AG09319 (cell line): ENCODE measurements at regions not wholly inside any gene's neighbourhood (a gene's known extent, or its start where the extent isn't known, plus 50 kb on each side); places are given as distances from the start of the nearest gene placed in this dataset.

Experiments
- DNase-seq: peaks from one replicate; pipeline ENCODE4 v3.0.0-alpha.2; 2010; ENCODE audit warnings: low read depth; ENCODE audit errors: extremely low read depth
- CTCF ChIP-seq: IDR thresholded peaks from 2 replicates; pipeline ENCODE4 v1.5.1; 2011; ENCODE audit warnings: low read depth, mild to moderate bottlenecking, inconsistent platforms, low read length, moderate library complexity

GRCh38 chr12:17169726-17170471, 563.9 kb upstream of the LMO3 start:
- TF ChIP-seq CTCF = no peak
- DNase-seq = no peak

- TF ChIP-seq CTCF = no peak
- DNase-seq = no peak
Observed at GRCh38 chr12:17159506-17160300, 553.7 kb upstream of the LMO3 start.

DNA sequence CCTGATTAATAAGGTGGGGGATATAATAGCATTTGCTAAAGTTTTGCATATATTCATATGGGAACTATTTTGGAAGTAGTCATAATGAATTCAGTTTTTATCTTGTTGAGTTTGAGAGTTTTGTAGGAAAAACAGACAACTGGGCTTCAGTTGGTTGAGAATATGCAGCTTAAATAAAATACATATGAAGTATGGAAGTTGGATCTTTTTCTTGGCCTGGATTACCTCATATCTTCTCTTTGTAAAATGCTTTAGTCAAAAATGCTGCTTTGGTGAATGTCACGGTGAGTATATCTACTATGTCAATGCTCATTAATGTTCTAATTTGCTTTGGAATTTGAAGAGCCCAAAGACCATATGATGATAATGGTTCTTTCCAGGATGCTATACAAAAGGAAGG, 552.2 kb upstream of the LMO3 start:
- TF ChIP-seq CTCF = no peak
- no peak for DNase-seq

DNA sequence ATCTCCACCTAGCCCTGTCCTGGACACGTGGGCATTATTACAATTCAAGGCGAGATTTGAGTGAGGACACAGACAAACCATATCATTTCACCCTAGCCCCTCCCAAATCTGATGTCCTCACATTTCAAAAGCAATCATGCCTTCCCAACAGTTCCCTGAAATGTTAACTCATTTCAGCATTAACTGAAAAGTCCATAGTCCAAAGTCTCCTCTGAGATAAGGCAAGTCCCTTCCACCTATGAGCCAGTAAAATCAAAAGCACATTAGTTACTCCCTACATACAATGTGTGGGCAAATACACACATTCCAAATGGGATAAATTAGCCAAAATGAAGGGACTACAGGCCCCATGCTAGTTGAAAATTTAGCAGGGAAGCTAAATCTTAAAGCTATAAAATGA, 546.0 kb upstream of the LMO3 start:
- TF ChIP-seq CTCF = no peak
- DNase-seq = no peak

- TF ChIP-seq CTCF = no peak
- no peak for DNase-seq
Observed at GRCh38 chr12:17148706-17149105, 542.7 kb upstream of the LMO3 start.

DNA sequence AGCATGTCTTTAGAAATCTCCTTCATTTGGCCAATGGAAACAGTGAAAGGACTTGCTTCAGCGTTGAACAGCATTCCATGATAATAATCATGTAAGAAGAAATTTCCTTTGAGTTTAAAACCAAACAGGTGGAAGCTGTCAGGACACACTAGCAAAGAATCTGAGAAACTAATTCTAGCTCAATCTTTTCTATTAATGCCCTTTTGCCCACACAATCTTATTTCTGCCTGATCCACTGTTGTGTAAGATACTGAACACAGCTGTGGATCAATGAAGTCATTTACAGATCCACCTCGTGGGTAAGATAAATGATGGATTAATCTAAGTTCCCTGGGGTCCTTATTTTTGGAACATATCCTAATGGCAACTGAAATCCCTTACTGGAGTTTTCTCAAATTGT, 536.9 kb upstream of the LMO3 start:
- no peak for DNase-seq
- no peak for TF ChIP-seq CTCF

- TF ChIP-seq CTCF = no peak
- DNase-seq = no peak
Observed at GRCh38 chr12:17139931-17140330, 534.0 kb upstream of the LMO3 start.
